ENCODE measurements at regions not wholly inside any gene's neighbourhood (a gene's known extent, or its start where the extent isn't known, plus 50 kb on each side); places are given as distances from the start of the nearest gene placed in this dataset.

DNA sequence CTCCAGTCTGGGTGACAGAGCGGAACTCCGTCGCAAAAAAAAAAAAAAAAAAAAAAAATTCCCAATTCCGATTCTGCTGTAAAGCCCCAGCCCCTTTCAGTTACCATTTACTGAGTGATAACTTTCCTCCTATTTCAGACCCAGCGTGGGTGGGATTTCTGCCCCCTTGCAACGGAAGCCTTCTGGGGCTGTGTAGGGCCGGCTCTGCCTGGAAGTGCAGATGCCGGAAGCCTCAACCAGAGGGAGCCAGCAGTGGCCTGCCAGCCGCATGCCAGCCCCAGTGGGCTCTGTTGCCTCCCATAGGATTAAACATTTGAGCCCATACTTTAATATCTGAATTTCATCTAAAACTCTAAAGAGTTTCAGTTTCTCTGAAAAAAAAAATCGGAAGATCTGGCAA is 60.0 kb upstream of the NUP50 start:
- no peak overlapping the region for H3K27ac Mint-ChIP-seq
- H3K9me3 Mint-ChIP-seq: no peaks in the 10 kb centered on the region
- no peak overlapping the region for H3K4me3 Mint-ChIP-seq
- no peaks in the 10 kb centered on the region for H3K36me3 Mint-ChIP-seq (ENCODE audit: low read depth)
- peaks cover 36% of the 10 kb centered on the region for H3K27me3 Mint-ChIP-seq
- H3K4me1 Mint-ChIP-seq: no peaks in the 10 kb centered on the region
- no peak for ATAC-seq (replicated peaks)

DNA sequence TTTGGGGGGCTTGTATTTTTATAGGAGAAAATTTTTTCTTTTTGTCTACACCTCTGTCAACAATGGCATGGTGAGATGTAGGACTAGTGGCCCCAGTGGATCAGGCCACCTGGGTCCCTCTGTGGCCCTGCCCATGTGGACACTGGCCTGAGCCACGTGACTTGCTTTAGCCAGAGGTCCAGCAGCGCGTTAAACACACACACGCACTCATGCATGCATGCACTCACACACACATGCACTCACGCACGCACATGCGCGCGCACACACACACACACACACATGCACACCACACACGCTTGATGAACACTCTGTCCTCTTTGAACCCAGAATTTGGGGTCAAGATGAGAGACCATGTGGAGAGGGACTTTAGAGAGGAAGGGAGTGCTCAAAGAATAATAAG is 59.4 kb upstream of the NUP50 start:
- no peaks in the 10 kb centered on the region for H3K9me3 Mint-ChIP-seq
- H3K27ac Mint-ChIP-seq: no peak overlapping the region
- H3K27me3 Mint-ChIP-seq: peaks cover 36% of the 10 kb centered on the region
- ATAC-seq (replicated peaks): no peak
- no peak overlapping the region for H3K4me3 Mint-ChIP-seq
- no peaks in the 10 kb centered on the region for H3K4me1 Mint-ChIP-seq
- no peaks in the 10 kb centered on the region for H3K36me3 Mint-ChIP-seq (ENCODE audit: low read depth)

DNA sequence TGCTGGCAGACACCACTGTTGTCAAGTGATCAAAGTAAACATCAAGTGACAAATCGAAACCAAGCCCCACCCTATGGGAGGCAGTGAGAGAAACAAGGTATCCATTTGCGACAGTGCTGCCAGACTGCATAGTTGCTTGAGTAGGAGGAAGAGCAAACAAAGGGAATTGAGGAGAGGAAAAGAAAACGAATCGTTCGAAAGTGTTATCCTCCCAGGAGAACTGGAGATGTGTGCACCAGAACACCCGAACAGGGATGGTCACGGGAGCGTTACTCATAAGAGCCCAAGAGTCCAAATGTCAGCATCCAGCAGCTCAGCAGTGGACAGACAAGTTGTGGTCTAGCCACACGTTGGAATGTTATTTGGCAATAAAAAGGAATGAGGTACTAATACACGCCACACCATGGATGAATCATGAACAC is 58.4 kb upstream of the NUP50 start:
- Mint-ChIP-seq H3K27me3 (peaks cover 28% of the 10 kb centered on the region), H3K4me1 (no peaks in the 10 kb centered on the region), H3K9me3 (no peaks in the 10 kb centered on the region), H3K36me3 (ENCODE audit: low read depth) (no peaks in the 10 kb centered on the region), H3K4me3 (no peak overlapping the region), H3K27ac (no peak overlapping the region)
- no peak for ATAC-seq (replicated peaks)

DNA sequence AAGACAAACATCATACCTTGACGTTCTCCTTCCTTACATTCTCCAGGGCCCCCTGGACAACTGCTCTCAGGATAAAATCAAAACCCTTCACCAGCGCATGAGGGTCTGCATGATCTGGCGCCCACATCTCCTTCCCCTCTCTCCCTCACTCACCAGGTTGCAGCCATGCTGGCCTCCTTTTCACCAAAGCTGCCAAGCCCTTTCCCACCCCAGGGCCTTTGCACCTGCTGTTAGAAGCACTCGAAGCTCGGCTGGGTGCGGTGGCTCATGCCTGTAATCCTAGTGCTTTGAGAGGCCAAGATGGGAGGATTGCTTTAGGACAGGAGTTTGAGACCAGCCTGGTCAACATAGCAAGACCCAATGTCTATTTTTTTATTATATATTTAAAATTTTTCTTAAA is 56.1 kb upstream of the NUP50 start:
- Mint-ChIP-seq H3K27ac (no peak overlapping the region), H3K9me3 (no peaks in the 10 kb centered on the region), H3K4me3 (no peak overlapping the region), H3K4me1 (no peaks in the 10 kb centered on the region), H3K36me3 (ENCODE audit: low read depth) (no peaks in the 10 kb centered on the region), H3K27me3 (peaks cover 12% of the 10 kb centered on the region)
- no peak for ATAC-seq (replicated peaks)

DNA sequence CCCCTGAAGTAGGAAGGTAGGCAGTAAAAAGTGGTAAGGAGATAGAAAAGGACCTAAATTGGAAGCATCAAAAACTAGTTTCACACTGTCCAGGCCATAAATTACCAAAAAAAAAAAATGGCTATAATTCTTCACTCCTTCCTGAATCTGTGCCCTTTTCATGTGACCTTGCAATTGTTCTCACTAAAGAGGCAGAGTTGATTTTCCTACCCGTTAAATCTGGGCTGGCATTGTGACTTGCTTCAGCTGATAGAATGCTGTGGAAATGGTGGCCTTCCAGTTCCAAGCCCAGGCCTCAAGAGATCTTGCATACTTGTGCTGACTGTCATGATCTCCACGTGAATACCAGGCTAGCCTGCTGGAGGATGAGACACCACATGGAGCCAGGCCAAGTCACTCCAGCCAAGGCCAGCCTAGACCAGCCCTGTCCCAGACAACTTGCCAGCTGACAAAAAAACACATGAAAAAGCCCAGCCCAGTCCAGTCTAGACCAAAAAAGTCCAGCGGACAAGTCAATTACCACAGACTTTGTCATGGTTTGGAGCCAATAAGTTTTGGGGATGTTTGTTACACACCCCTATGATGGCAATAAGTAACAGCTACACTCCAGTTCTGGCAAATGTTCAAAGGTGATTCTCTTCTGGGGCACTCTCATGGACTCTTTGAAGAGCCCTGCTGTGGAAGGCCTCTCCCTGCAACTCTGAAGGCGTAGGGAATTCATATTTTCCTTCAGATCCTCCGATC is 51.4 kb upstream of the NUP50 start:
- Mint-ChIP-seq H3K36me3 (ENCODE audit: low read depth) (no peaks in the 10 kb centered on the region), H3K9me3 (no peaks in the 10 kb centered on the region), H3K4me3 (no peak overlapping the region), H3K27me3 (no peaks in the 10 kb centered on the region), H3K4me1 (no peaks in the 10 kb centered on the region), H3K27ac (no peak overlapping the region)
- no peak for ATAC-seq (replicated peaks)
